ENCODE measurements at regions not wholly inside any gene's neighbourhood (a gene's known extent, or its start where the extent isn't known, plus 50 kb on each side); places are given as distances from the start of the nearest gene placed in this dataset.

- no peak for DNase-seq (ENCODE audit: low read depth)
- TF ChIP-seq CTCF (IDR thresholded peaks at IDR 0.05; ENCODE audit: insufficient read depth, low read depth, low read length, missing control alignments) = no peak
- no peak overlapping the region for H3K4me3 ChIP-seq (ENCODE audit: low read length)
These were observed 193.5 kb upstream of the EDIL3 start for GRCh38 chr5:84578226-84578625.

- no peak overlapping the region for H3K4me3 ChIP-seq (ENCODE audit: low read length)
- no peak for TF ChIP-seq CTCF (IDR thresholded peaks at IDR 0.05; ENCODE audit: insufficient read depth, low read depth, low read length, missing control alignments)
These were observed 188.5 kb upstream of the EDIL3 start for GRCh38 chr5:84573017-84573712.

GRCh38 chr5:84569307-84569706 is 184.6 kb upstream of the EDIL3 start:
- TF ChIP-seq CTCF (IDR thresholded peaks at IDR 0.05; ENCODE audit: insufficient read depth, low read depth, low read length, missing control alignments) = no peak
- H3K4me3 ChIP-seq (ENCODE audit: low read length) = no peak overlapping the region
- no peak for DNase-seq (ENCODE audit: low read depth)

More at GRCh38 chr5:84573017-84573712, 188.5 kb upstream of the EDIL3 start:
- no peak for DNase-seq (ENCODE audit: low read depth)

- no peak for TF ChIP-seq CTCF (IDR thresholded peaks at IDR 0.05; ENCODE audit: insufficient read depth, low read depth, low read length, missing control alignments)
- H3K4me3 ChIP-seq (ENCODE audit: low read length) = no peak overlapping the region
- no peak for DNase-seq (ENCODE audit: low read depth)
These were observed 183.5 kb upstream of the EDIL3 start for GRCh38 chr5:84568171-84568570.

- no peak for DNase-seq (ENCODE audit: low read depth)
- TF ChIP-seq CTCF (IDR thresholded peaks at IDR 0.05; ENCODE audit: insufficient read depth, low read depth, low read length, missing control alignments) = no peak
- no peak overlapping the region for H3K4me3 ChIP-seq (ENCODE audit: low read length)
These were observed 181.2 kb upstream of the EDIL3 start for GRCh38 chr5:84565866-84566265.

GRCh38 chr5:84564321-84565075 is 179.8 kb upstream of the EDIL3 start:
- no peak for TF ChIP-seq CTCF (IDR thresholded peaks at IDR 0.05; ENCODE audit: insufficient read depth, low read depth, low read length, missing control alignments)
- DNase-seq (ENCODE audit: low read depth) = peak; percentile 40
- H3K4me3 ChIP-seq (ENCODE audit: low read length) = no peak overlapping the region
